ENCODE measurements at regions not wholly inside any gene's neighbourhood (a gene's known extent, or its start where the extent isn't known, plus 50 kb on each side); places are given as distances from the start of the nearest gene placed in this dataset.

DNA sequence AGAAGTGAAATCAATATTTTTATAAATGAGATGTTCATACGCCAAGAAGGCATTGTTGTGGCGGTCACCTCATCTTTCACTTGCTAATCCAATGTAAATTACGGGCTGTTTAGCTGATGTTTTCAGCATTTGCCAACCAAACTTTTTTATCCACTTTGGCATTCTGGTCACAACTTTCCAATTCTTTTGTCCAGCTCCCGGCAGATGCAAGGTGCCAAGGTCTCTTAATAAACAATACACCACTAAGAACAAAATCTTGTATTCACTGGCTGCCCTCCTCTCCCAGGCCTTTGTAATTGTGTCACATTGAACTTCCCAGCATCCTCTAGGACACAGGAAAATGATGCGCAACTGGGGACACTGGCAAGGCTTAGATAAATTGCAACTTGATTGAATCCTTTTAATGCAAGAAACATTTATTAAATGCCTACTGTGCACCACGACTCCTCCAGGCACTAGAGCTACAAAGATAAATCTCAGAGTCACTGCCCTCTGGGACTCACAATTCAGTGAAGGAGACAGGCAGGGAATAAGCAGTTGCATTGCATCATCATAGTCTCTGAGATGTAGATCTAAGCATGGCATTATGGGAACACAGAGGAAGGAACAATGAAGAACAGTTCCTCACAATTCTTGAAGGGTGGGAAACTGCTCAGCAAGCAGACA is 165.4 kb upstream of the C16orf82 start:
- WGBS, 4 donors: 74 to 85% (median 81%) methylated on average over 6 of the region's 6 CpGs
- intact Hi-C loops (cut with DNase I): no loop called here
- H3K9me3 ChIP-seq: no peaks in the 10 kb centered on the region
- no peaks in the 10 kb centered on the region for H3K36me3 ChIP-seq
- no peak overlapping the region for H3K4me3 ChIP-seq
- no peaks in the 10 kb centered on the region for H3K4me1 ChIP-seq
- ATAC-seq (no peak), DNase-seq (no peak)
- no peak overlapping the region for H3K27ac ChIP-seq
- H3K27me3 ChIP-seq: no peaks in the 10 kb centered on the region
- TF ChIP-seq, protein P1, sequence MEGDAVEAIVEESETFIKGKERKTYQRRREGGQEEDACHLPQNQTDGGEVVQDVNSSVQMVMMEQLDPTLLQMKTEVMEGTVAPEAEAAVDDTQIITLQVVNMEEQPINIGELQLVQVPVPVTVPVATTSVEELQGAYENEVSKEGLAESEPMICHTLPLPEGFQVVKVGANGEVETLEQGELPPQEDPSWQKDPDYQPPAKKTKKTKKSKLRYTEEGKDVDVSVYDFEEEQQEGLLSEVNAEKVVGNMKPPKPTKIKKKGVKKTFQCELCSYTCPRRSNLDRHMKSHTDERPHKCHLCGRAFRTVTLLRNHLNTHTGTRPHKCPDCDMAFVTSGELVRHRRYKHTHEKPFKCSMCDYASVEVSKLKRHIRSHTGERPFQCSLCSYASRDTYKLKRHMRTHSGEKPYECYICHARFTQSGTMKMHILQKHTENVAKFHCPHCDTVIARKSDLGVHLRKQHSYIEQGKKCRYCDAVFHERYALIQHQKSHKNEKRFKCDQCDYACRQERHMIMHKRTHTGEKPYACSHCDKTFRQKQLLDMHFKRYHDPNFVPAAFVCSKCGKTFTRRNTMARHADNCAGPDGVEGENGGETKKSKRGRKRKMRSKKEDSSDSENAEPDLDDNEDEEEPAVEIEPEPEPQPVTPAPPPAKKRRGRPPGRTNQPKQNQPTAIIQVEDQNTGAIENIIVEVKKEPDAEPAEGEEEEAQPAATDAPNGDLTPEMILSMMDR (IDR thresholded peaks at IDR 0.05): no peak
- TF ChIP-seq POLR2A (IDR thresholded peaks at IDR 0.05): no peak

DNA sequence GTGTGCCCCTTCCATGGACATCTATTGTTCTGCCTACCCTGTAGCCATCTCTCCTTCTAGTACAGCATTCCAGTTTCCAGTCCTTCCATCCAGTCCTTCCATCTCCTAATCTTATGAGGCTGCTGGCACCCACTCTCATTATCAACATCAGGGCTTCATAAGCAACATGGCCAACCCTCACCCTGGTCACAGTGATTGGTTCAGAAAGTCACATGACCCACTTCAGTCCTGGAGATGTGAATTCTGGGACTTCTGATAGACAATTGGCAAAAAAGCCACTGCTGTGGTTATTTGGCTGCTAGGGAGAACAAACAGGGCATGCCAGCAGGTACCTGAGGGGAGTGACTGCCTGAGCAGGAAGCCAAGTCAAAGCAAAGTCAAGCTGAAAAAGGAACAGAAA is 164.7 kb upstream of the C16orf82 start:
- no peak overlapping the region for H3K27ac ChIP-seq
- no peaks in the 10 kb centered on the region for H3K9me3 ChIP-seq
- DNase-seq (no peak), ATAC-seq (no peak)
- no peaks in the 10 kb centered on the region for H3K4me1 ChIP-seq
- intact Hi-C loops (cut with DNase I): no loop called here
- H3K4me3 ChIP-seq: no peak overlapping the region
- H3K27me3 ChIP-seq: no peaks in the 10 kb centered on the region
- TF ChIP-seq, protein P1 (IDR thresholded peaks at IDR 0.05): no peak
- no peak for TF ChIP-seq POLR2A (IDR thresholded peaks at IDR 0.05)
- no peaks in the 10 kb centered on the region for H3K36me3 ChIP-seq

DNA sequence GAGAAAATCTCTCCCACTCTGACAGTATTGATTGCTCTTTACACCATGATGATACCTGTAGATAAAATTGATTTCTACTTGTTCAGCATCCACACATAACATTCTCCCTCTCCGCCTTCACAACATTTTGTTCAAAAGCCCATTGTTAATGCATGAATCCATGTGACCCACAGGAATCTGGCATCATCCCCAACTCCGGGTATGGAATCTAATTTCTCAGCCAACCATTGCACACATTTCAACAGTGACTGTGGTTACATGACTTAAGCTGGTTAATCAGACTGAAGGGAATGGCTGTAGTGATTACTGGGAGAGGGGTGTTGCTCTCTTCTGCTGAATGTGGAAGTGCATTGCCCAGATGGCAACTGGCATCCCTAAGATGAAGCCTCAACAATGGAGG is 161.4 kb upstream of the C16orf82 start:
- no peaks in the 10 kb centered on the region for H3K27me3 ChIP-seq
- H3K4me1 ChIP-seq: no peaks in the 10 kb centered on the region
- H3K36me3 ChIP-seq: no peaks in the 10 kb centered on the region
- H3K4me3 ChIP-seq: no peak overlapping the region
- intact Hi-C loops (cut with DNase I): no loop called here
- no peaks in the 10 kb centered on the region for H3K9me3 ChIP-seq
- 55 to 75% (median 67%) methylated on average over 2 of the region's 2 CpGs for WGBS, 4 donors
- TF ChIP-seq, protein P1 (IDR thresholded peaks at IDR 0.05): no peak
- TF ChIP-seq POLR2A (IDR thresholded peaks at IDR 0.05): no peak
- DNase-seq (no peak), ATAC-seq (no peak)
- H3K27ac ChIP-seq: no peak overlapping the region

DNA sequence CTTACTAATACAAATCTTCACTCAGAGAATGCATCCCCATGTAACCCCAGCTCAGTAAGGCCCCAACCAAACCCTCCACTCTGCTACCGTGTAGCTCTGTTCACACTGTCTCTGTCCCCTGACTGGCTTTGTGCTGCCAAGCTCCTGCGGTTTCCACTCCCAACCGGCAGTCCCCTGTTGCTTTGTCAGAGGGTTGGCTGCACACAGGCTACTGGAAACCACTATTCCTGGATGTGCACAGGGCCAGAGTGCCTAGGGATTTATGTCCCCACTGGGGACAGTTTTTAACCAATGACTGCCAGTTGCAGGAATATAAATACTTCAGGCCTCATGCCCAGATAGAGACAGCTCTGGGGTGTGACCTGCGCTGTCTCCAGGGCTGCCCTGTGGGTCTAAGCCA is 157.1 kb upstream of the C16orf82 start:
- DNase-seq (no peak), ATAC-seq (no peak)
- intact Hi-C loops (cut with DNase I): no loop called here
- Histone ChIP-seq H3K27me3 (no peaks in the 10 kb centered on the region), H3K9me3 (no peaks in the 10 kb centered on the region), H3K4me3 (no peak overlapping the region), H3K4me1 (no peaks in the 10 kb centered on the region), H3K36me3 (no peaks in the 10 kb centered on the region), H3K27ac (no peak overlapping the region)
- TF ChIP-seq, protein P1 (IDR thresholded peaks at IDR 0.05): no peak
- TF ChIP-seq POLR2A (IDR thresholded peaks at IDR 0.05): no peak
- 48 to 62% (median 50%) methylated on average over 4 of the region's 4 CpGs for WGBS, 4 donors

Data from heart left ventricle (tissue), 16 donors.